ENCODE measurements at regions not wholly inside any gene's neighbourhood (a gene's known extent, or its start where the extent isn't known, plus 50 kb on each side); places are given as distances from the start of the nearest gene placed in this dataset.

DNA sequence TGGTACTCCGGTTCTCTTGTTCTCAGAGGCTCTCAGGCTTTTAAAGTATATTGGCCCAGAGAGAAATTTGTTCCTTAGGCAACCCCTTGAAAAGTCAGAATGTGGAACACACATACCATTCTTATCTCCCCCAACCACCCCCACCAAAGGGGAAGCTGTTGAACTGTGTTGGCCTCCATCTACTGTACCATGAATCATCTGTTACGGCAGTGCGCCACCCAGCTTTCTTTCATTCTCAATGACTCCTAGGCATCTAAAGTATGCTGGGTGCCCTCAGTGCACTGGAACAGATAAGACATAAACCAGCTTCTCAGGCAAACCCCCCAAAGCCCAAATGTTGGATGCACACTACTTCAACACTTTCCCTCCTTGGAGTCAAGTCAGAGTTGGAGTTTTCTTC is 696.2 kb upstream of the TENM4 start:
- Histone ChIP-seq H3K4me3 (ENCODE audit: low read depth, low read length, poor library complexity, severe bottlenecking) (no peak overlapping the region), H3K36me3 (ENCODE audit: insufficient read depth, low read length) (no peaks in the 10 kb centered on the region), H2AFZ (ENCODE audit: low read length) (no peak overlapping the region), H4K20me1 (ENCODE audit: insufficient read depth, low read length) (no peaks in the 10 kb centered on the region), H3K9me2 (ENCODE audit: insufficient read depth, low read length) (no peaks in the 10 kb centered on the region), H3K9me3 (ENCODE audit: low read length) (no peaks in the 10 kb centered on the region), H3K4me2 (ENCODE audit: low read length) (no peak overlapping the region), H3K27ac (ENCODE audit: low read depth, low read length, poor library complexity, severe bottlenecking) (no peak overlapping the region), H3K79me2 (ENCODE audit: insufficient read depth, low read depth, low read length) (no peaks in the 10 kb centered on the region), H3K4me1 (ENCODE audit: insufficient read depth, low read length, poor library complexity, severe bottlenecking) (no peaks in the 10 kb centered on the region)
- ChIA-PET POLR2A (no interaction called here), CTCF (ENCODE audit: unreplicated experiment) (interaction anchor here (0.5 kb wide), 1 partner anchor 13 kb away, joined by 3 read pairs; no protein-coding TSS in a partner anchor)
- intact Hi-C loops (cut with micrococcal nuclease; ENCODE audit: unreplicated experiment): no loop called here
- no peak for TF ChIP-seq EZH2phosphoT487 (IDR thresholded peaks at IDR 0.05; ENCODE audit: borderline replicate concordance, low read depth, low read length)
- TF ChIP-seq, protein P1, sequence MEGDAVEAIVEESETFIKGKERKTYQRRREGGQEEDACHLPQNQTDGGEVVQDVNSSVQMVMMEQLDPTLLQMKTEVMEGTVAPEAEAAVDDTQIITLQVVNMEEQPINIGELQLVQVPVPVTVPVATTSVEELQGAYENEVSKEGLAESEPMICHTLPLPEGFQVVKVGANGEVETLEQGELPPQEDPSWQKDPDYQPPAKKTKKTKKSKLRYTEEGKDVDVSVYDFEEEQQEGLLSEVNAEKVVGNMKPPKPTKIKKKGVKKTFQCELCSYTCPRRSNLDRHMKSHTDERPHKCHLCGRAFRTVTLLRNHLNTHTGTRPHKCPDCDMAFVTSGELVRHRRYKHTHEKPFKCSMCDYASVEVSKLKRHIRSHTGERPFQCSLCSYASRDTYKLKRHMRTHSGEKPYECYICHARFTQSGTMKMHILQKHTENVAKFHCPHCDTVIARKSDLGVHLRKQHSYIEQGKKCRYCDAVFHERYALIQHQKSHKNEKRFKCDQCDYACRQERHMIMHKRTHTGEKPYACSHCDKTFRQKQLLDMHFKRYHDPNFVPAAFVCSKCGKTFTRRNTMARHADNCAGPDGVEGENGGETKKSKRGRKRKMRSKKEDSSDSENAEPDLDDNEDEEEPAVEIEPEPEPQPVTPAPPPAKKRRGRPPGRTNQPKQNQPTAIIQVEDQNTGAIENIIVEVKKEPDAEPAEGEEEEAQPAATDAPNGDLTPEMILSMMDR (conservative IDR thresholded peaks at IDR 0.05; ENCODE audit: low read length): no peak
- DNase-seq (ENCODE audit: low spot score): no peak
- BruUV-seq (replicated peaks): no TSS peak

DNA sequence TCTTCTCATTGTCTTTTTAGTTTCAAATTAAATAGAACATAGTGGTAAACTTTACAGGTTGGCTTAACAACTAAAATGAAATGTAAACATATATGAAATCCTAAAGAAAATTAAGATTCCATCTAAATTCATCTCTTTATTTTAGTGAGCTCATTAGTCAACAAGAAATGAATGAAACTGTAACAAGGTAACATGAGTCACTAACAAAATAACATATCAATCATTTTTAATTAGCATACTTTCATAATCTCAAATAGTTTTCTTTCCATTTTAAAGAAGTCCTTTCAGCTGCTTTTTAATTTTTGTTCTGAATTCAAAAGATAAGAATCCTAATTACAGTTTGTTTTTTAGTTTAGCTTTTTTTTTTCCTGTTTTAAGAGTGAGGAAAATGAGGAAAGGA is 688.6 kb upstream of the TENM4 start:
- Histone ChIP-seq H2AFZ (ENCODE audit: low read length) (no peak overlapping the region), H3K27ac (ENCODE audit: low read depth, low read length, poor library complexity, severe bottlenecking) (no peak overlapping the region), H3K4me3 (ENCODE audit: low read depth, low read length, poor library complexity, severe bottlenecking) (no peak overlapping the region), H3K9me2 (ENCODE audit: insufficient read depth, low read length) (no peaks in the 10 kb centered on the region), H4K20me1 (ENCODE audit: insufficient read depth, low read length) (no peaks in the 10 kb centered on the region), H3K36me3 (ENCODE audit: insufficient read depth, low read length) (no peaks in the 10 kb centered on the region), H3K9me3 (ENCODE audit: low read length) (no peaks in the 10 kb centered on the region), H3K4me2 (ENCODE audit: low read length) (no peak overlapping the region), H3K4me1 (ENCODE audit: insufficient read depth, low read length, poor library complexity, severe bottlenecking) (no peaks in the 10 kb centered on the region), H3K79me2 (ENCODE audit: insufficient read depth, low read depth, low read length) (no peaks in the 10 kb centered on the region)
- no peak for DNase-seq (ENCODE audit: low spot score)
- ChIA-PET POLR2A (interaction anchor here (0.6 to 1.2 kb wide), 4 partner anchors 9 to 1217 kb away, joined by 3 to 5 read pairs (median 4); no protein-coding TSS in a partner anchor), CTCF (ENCODE audit: unreplicated experiment) (no interaction called here)
- intact Hi-C loops (cut with micrococcal nuclease; ENCODE audit: unreplicated experiment): no loop called here
- TF ChIP-seq, protein P1 (conservative IDR thresholded peaks at IDR 0.05; ENCODE audit: low read length): no peak
- no peak for TF ChIP-seq EZH2phosphoT487 (IDR thresholded peaks at IDR 0.05; ENCODE audit: borderline replicate concordance, low read depth, low read length)
- BruUV-seq (replicated peaks): no TSS peak

DNA sequence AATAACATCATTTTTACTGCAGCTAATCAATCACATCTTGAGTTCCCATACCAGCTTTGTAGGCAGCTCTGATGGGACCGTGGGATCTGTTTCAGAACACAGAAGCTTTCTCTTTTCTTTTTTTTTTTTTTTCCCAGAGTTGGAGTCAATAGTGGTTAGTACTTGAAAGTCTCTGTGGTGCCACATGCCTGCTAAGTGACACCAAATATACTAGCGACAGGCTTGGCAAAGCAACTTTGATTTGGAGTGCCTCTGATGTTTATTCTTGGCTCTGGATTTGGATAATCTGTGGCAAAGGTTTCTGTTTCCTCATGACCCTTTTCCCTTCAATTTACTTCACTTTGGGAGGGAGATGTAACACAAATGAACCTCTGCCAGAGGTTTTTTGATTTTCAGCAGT is 681.4 kb upstream of the TENM4 start:
- Histone ChIP-seq H3K79me2 (ENCODE audit: insufficient read depth, low read depth, low read length) (no peaks in the 10 kb centered on the region), H3K4me3 (ENCODE audit: low read depth, low read length, poor library complexity, severe bottlenecking) (no peak overlapping the region), H3K36me3 (ENCODE audit: insufficient read depth, low read length) (no peaks in the 10 kb centered on the region), H2AFZ (ENCODE audit: low read length) (no peak overlapping the region), H3K27ac (ENCODE audit: low read depth, low read length, poor library complexity, severe bottlenecking) (no peak overlapping the region), H3K4me2 (ENCODE audit: low read length) (no peak overlapping the region), H3K9me3 (ENCODE audit: low read length) (no peaks in the 10 kb centered on the region), H3K9me2 (ENCODE audit: insufficient read depth, low read length) (no peaks in the 10 kb centered on the region), H3K4me1 (ENCODE audit: insufficient read depth, low read length, poor library complexity, severe bottlenecking) (no peaks in the 10 kb centered on the region), H4K20me1 (ENCODE audit: insufficient read depth, low read length) (no peaks in the 10 kb centered on the region)
- POLR2A ChIA-PET: no interaction called here
- BruUV-seq (replicated peaks): no TSS peak
- TF ChIP-seq EZH2phosphoT487 (IDR thresholded peaks at IDR 0.05; ENCODE audit: borderline replicate concordance, low read depth, low read length): no peak
- TF ChIP-seq, protein P1 (conservative IDR thresholded peaks at IDR 0.05; ENCODE audit: low read length): no peak
- DNase-seq (ENCODE audit: low spot score): no peak
- intact Hi-C loops (cut with micrococcal nuclease; ENCODE audit: unreplicated experiment): no loop called here
- CTCF ChIA-PET (ENCODE audit: unreplicated experiment): no interaction called here
